Retinal pigment epithelial cell (primary cell): ENCODE measurements at regions not wholly inside any gene's neighbourhood (a gene's known extent, or its start where the extent isn't known, plus 50 kb on each side); places are given as distances from the start of the nearest gene placed in this dataset.
"Not testable (repeated sequence)": the region's sequence is repeated elsewhere in the genome, so short reads cannot be mapped to it uniquely, and the experiment has no call there.

Experiments used
- DNase-seq: peaks from one replicate; pipeline ENCODE4 v3.0.0-alpha.2; 2010; ENCODE audit warnings: low read depth
- H3K4me3 ChIP-seq: 2 replicates; pipeline ENCODE4 v1.5.1; 2011; ENCODE audit warnings: mild to moderate bottlenecking, low read length, control low read depth, moderate library complexity
- CTCF ChIP-seq: conservative IDR thresholded peaks from 2 replicates; pipeline ENCODE4 v1.5.1; 2011; ENCODE audit warnings: low read depth, low read length, control low read depth, inconsistent platforms

- no peak for TF ChIP-seq CTCF
- no peak for DNase-seq
- H3K4me3 ChIP-seq = no peak overlapping the region
Measured at GRCh38 chr4:134072137-134072536, 129.5 kb downstream of the PABPC4L start.

- TF ChIP-seq CTCF = no peak
- no peak for DNase-seq
Measured at GRCh38 chr4:134070174-134070573, 131.4 kb downstream of the PABPC4L start.

GRCh38 chr4:134057356-134057755 is 144.2 kb downstream of the PABPC4L start:
- no peak for DNase-seq
- no peak overlapping the region for H3K4me3 ChIP-seq
- no peak for TF ChIP-seq CTCF

More at GRCh38 chr4:134070174-134070573, 131.4 kb downstream of the PABPC4L start:
- H3K4me3 ChIP-seq = no peak overlapping the region

GRCh38 chr4:134046221-134046620 is 155.4 kb downstream of the PABPC4L start:
- H3K4me3 ChIP-seq, DNase-seq: not testable (repeated sequence)

GRCh38 chr4:134045411-134045810 is 156.2 kb downstream of the PABPC4L start:
- H3K4me3 ChIP-seq = no peak overlapping the region
- no peak for TF ChIP-seq CTCF
- DNase-seq = no peak

- no peak for TF ChIP-seq CTCF
- no peak overlapping the region for H3K4me3 ChIP-seq
- no peak for DNase-seq
Measured at GRCh38 chr4:134043266-134043665, 158.3 kb downstream of the PABPC4L start.

- no peak for DNase-seq
Measured at GRCh38 chr4:134028421-134028820, 173.2 kb downstream of the PABPC4L start.

More at GRCh38 chr4:134028421-134028820, 173.2 kb downstream of the PABPC4L start:
- no peak overlapping the region for H3K4me3 ChIP-seq
- no peak for TF ChIP-seq CTCF
